Calu3 (cell line): ENCODE measurements at regions not wholly inside any gene's neighbourhood (a gene's known extent, or its start where the extent isn't known, plus 50 kb on each side); places are given as distances from the start of the nearest gene placed in this dataset.

Source experiments
- BruUV-seq: library from RNA; stranded (reverse); fragments of 400-500 nt; replicated peaks from 2 replicates; lab custom pipeline; 2021; lab: Mats Ljungman, UMichigan
- CTCF ChIA-PET: fragments of 300-600 bp; sonication (Branson Sonifier 250); formaldehyde crosslinking; loops from one replicate; lab custom pipeline; 2022; ENCODE audit warnings: antibody characterized with exemption; lab: Charles Lee
- DNase-seq: peaks from one replicate; pipeline ENCODE4 v3.0.0; 2022
- H3K27ac Mint-ChIP-seq: one replicate; pipeline ENCODE4 v1.8.0; 2022; ENCODE audit warnings: mixed read lengths; ENCODE audit not compliant: unreplicated experiment
- H3K27me3 Mint-ChIP-seq: one replicate; pipeline ENCODE4 v1.8.0; 2022; ENCODE audit warnings: mixed read lengths; ENCODE audit not compliant: unreplicated experiment
- H3K36me3 Mint-ChIP-seq: one replicate; pipeline ENCODE4 v1.8.0; 2022; ENCODE audit warnings: mild to moderate bottlenecking, moderate library complexity, mixed read lengths; ENCODE audit not compliant: insufficient read depth, unreplicated experiment
- H3K4me1 Mint-ChIP-seq: one replicate; pipeline ENCODE4 v1.8.0; 2022; ENCODE audit warnings: mild to moderate bottlenecking, low read depth, mixed read lengths; ENCODE audit not compliant: unreplicated experiment
- H3K4me3 Mint-ChIP-seq: one replicate; pipeline ENCODE4 v1.8.0; 2022; ENCODE audit warnings: mild to moderate bottlenecking, low read depth, moderate library complexity, mixed read lengths; ENCODE audit not compliant: unreplicated experiment
- H3K9me3 Mint-ChIP-seq: one replicate; pipeline ENCODE4 v1.8.0; 2022; ENCODE audit warnings: low read depth, mixed read lengths; ENCODE audit not compliant: unreplicated experiment
- intact Hi-C: fragments of 100-400 bp; cut with micrococcal nuclease; formaldehyde crosslinking; loops from one replicate; pipeline ENCODE4 v1.10.0; 2022; ENCODE audit not compliant: unreplicated experiment
- TF ChIP-seq, protein P1 (sequence below): fragments of 200-600 bp; IDR thresholded peaks from one replicate; pipeline ENCODE4 v1.8.0; 2022; ENCODE audit warnings: antibody characterized with exemption; ENCODE audit not compliant: unreplicated experiment

DNA sequence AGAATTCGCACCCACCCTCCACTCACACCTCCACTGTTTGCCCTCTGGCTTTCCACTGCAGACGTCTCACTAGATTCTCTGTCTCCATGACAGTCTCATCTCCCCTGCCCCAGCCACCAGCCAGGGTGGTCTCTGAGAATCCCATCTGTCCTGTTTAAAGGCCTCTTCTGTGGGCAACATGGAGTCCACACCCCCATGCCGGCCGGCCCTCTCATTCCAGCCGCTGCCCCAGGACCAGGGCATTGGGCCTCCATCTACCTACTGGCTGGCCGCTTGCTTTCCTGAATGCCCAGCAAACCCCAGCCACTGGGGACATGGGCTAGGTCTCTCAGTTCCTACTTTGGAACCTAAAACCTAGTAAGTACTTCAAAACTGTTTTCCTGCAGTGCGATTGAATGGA, 65.6 kb upstream of the RUFY1 start:
- CTCF ChIA-PET, result no interaction called here
- intact Hi-C loops, result no loop called here
- H3K36me3 Mint-ChIP-seq, result no peaks in the 10 kb centered on the region
- TF ChIP-seq, protein P1, sequence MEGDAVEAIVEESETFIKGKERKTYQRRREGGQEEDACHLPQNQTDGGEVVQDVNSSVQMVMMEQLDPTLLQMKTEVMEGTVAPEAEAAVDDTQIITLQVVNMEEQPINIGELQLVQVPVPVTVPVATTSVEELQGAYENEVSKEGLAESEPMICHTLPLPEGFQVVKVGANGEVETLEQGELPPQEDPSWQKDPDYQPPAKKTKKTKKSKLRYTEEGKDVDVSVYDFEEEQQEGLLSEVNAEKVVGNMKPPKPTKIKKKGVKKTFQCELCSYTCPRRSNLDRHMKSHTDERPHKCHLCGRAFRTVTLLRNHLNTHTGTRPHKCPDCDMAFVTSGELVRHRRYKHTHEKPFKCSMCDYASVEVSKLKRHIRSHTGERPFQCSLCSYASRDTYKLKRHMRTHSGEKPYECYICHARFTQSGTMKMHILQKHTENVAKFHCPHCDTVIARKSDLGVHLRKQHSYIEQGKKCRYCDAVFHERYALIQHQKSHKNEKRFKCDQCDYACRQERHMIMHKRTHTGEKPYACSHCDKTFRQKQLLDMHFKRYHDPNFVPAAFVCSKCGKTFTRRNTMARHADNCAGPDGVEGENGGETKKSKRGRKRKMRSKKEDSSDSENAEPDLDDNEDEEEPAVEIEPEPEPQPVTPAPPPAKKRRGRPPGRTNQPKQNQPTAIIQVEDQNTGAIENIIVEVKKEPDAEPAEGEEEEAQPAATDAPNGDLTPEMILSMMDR, result no peak
- no peaks in the 10 kb centered on the region for H3K27me3 Mint-ChIP-seq
- no peak overlapping the region for H3K4me3 Mint-ChIP-seq
- H3K27ac Mint-ChIP-seq, result no peak overlapping the region
- BruUV-seq, result no TSS peak
- no peaks in the 10 kb centered on the region for H3K4me1 Mint-ChIP-seq
- peaks cover 5% of the 10 kb centered on the region for H3K9me3 Mint-ChIP-seq
- DNase-seq, result no peak

DNA sequence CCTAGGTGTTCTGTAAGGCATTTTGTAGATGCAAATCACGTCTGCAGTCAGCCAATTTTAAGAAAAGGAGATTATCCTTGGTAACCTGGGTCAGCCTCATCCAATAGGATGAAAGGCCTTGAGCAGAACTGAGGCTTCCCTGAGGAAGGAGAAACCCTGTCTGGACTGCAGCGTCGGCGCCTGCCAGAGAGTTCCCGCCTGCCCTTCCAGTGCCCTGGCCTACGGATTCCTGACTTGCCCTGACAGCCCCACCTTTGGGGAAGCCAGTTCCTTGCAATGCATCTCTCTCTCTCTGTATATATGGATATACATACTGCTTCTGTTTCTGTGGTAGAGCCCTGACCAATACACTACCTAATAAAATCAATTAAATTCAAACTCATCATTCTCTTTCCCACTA, 66.2 kb upstream of the RUFY1 start:
- peaks cover 5% of the 10 kb centered on the region for H3K9me3 Mint-ChIP-seq
- no peak overlapping the region for H3K4me3 Mint-ChIP-seq
- CTCF ChIA-PET, result no interaction called here
- H3K27ac Mint-ChIP-seq, result no peak overlapping the region
- TF ChIP-seq, protein P1, result no peak
- DNase-seq, result no peak
- intact Hi-C loops, result no loop called here
- no TSS peak for BruUV-seq
- no peaks in the 10 kb centered on the region for H3K27me3 Mint-ChIP-seq
- H3K36me3 Mint-ChIP-seq, result no peaks in the 10 kb centered on the region
- H3K4me1 Mint-ChIP-seq, result no peaks in the 10 kb centered on the region

DNA sequence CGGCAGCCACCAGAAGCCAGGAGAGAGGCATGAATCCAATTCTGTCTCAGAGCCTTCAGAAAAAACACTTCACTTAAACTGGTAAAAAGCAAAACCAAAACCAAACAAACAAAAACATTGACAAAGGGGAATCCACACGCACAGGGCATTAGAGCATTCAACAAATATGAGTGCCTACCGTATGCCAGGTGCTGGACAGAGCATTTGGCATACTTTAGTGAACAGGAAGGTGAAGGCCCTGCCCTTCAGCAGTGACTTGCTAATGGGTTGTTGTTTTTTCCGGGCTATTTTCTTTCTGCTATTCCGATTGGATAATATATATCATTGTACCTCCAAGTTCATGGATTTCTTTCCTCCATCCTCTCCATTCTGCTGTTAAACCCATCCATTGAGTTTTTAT, 71.7 kb upstream of the RUFY1 start:
- Mint-ChIP-seq H3K4me3 (no peak overlapping the region), H3K36me3 (no peaks in the 10 kb centered on the region), H3K9me3 (peaks cover 8% of the 10 kb centered on the region), H3K27me3 (no peaks in the 10 kb centered on the region), H3K4me1 (no peaks in the 10 kb centered on the region), H3K27ac (no peak overlapping the region)
- CTCF ChIA-PET, result no interaction called here
- BruUV-seq, result no TSS peak
- intact Hi-C loops, result no loop called here
- TF ChIP-seq, protein P1, result no peak
- DNase-seq, result no peak

DNA sequence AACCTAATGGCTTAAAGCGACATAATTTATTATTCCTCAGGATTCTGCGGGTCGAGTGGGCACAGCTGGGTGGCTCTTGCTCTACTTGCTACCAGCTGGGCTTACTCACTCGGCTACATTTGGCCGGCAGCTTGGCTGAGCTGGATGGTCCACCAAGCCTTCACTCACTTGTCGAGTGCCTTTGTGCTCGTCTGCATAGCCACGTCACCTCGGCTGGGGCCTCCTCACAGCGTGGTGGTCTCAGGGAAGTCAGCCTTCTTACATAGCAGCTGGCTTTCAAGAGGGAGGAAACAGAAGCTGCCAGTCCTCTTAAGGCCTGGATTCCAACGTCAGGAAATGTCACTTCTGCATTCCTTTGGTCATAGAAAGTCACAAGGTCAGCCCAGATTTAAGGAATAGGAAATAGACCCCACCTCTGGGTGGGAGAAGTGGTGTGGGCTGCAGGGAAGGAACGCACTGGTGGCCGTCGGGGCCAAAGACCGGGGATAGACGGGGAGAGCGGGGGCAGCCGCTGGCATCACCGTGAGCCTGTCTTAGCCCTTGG, 75.1 kb upstream of the RUFY1 start:
- Mint-ChIP-seq H3K4me1 (no peaks in the 10 kb centered on the region), H3K27ac (no peak overlapping the region), H3K9me3 (peaks cover 7% of the 10 kb centered on the region), H3K36me3 (no peaks in the 10 kb centered on the region), H3K27me3 (no peaks in the 10 kb centered on the region), H3K4me3 (no peak overlapping the region)
- CTCF ChIA-PET, result no interaction called here
- DNase-seq, result no peak
- intact Hi-C loops, result no loop called here
- TF ChIP-seq, protein P1, result no peak
- BruUV-seq, result no TSS peak
